ENCODE measurements at regions not wholly inside any gene's neighbourhood (a gene's known extent, or its start where the extent isn't known, plus 50 kb on each side); places are given as distances from the start of the nearest gene placed in this dataset.

GRCh38 chr7:4519819-4520520 lies 162.1 kb upstream of the FOXK1 start:
- no peaks in the 10 kb centered on the region for H3K79me2 ChIP-seq (ENCODE audit: control insufficient read depth, insufficient read depth, low read length)
- intact Hi-C loops (cut with micrococcal nuclease) = no loop called here
- H3K4me1 ChIP-seq (replicated peaks in 1 of 2; ENCODE audit: control insufficient read depth in 2 of 2, insufficient read depth in 2 of 2, low read length in 2 of 2) = no peaks in the 10 kb centered on the region
- H3K9me3 ChIP-seq (replicated peaks; ENCODE audit: control insufficient read depth, insufficient read depth, low read depth, low read length) = no peaks in the 10 kb centered on the region
- no peak overlapping the region for H3K4me3 ChIP-seq
- DNase-seq (ENCODE audit: extremely low read depth in 1 of 4, low spot score in 3 of 4) (no peak), FAIRE-seq (no peak), ATAC-seq (no peak)
- ChIA-PET POLR2A (no interaction called here), CTCF (ENCODE audit: low intra/inter-chr PET ratio) (no interaction called here)
- H2AFZ ChIP-seq (ENCODE audit: low read depth, low read length) = no peak overlapping the region
- WGBS (ENCODE audit: insufficient coverage, low coverage, missing lambda C conversion rate) = 0% methylated on average over 7 of the region's 7 CpGs
- in situ Hi-C loops (cut with MboI) = no loop called here
- no peaks in the 10 kb centered on the region for H3K9me1 ChIP-seq (ENCODE audit: control insufficient read depth, insufficient read depth, low read length)
- no peak overlapping the region for H3K27ac ChIP-seq (ENCODE audit: extremely low read depth, low read depth, low read length)
- no peaks in the 10 kb centered on the region for H4K20me1 ChIP-seq (replicated peaks; ENCODE audit: control insufficient read depth, insufficient read depth, low read length)
- H3K27me3 ChIP-seq (ENCODE audit: control insufficient read depth in 2 of 2, insufficient read depth in 2 of 2, low read length in 2 of 2) = peaks cover 0 to 12% of the 10 kb centered on the region in 2 experiments; a peak in 2 of 5 replicates
- no peak overlapping the region for H3K9ac ChIP-seq (ENCODE audit: insufficient read depth in 1 of 2, low read depth in 2 of 2, low read length in 2 of 2)
- BruUV-seq (replicated peaks) = no TSS peak
- H3K4me2 ChIP-seq (ENCODE audit: insufficient read depth, low read length) = no peak overlapping the region
- H3K36me3 ChIP-seq (ENCODE audit: control insufficient read depth, insufficient read depth, low read length) = no peaks in the 10 kb centered on the region
- TF ChIP-seq, protein P1, sequence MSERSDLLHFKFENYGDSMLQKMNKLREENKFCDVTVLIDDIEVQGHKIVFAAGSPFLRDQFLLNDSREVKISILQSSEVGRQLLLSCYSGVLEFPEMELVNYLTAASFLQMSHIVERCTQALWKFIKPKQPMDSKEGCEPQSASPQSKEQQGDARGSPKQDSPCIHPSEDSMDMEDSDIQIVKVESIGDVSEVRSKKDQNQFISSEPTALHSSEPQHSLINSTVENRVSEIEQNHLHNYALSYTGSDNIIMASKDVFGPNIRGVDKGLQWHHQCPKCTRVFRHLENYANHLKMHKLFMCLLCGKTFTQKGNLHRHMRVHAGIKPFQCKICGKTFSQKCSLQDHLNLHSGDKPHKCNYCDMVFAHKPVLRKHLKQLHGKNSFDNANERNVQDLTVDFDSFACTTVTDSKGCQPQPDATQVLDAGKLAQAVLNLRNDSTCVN (CRISPR knock-in tag; IDR thresholded peaks at IDR 0.05) = no peak
- TF ChIP-seq EWSR1 (IDR thresholded peaks at IDR 0.05; ENCODE audit: borderline replicate concordance, low read depth, partially characterized antibody) = no peak
- TF ChIP-seq, protein P2, sequence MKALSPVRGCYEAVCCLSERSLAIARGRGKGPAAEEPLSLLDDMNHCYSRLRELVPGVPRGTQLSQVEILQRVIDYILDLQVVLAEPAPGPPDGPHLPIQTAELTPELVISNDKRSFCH (CRISPR knock-in tag; IDR thresholded peaks at IDR 0.05) = no peak
- TF ChIP-seq, protein P2 (tag; IDR thresholded peaks at IDR 0.05) = no peak
- no peak for TF ChIP-seq MAFK (IDR thresholded peaks at IDR 0.05; ENCODE audit: low read length)
- no peak for TF ChIP-seq KDM1A (IDR thresholded peaks at IDR 0.05)
- no peak for TF ChIP-seq RAD51 (IDR thresholded peaks at IDR 0.05; ENCODE audit: borderline replicate concordance, low read depth)

Data from K562 (cell line).